Bronchial epithelial cell (primary cell): ENCODE measurements at regions not wholly inside any gene's neighbourhood (a gene's known extent, or its start where the extent isn't known, plus 50 kb on each side); places are given as distances from the start of the nearest gene placed in this dataset.
"Not testable (repeated sequence)": the region's sequence is repeated elsewhere in the genome, so short reads cannot be mapped to it uniquely, and the experiment has no call there.

Experiments
- DNase-seq: peaks from one replicate; pipeline ENCODE4 v3.0.0-alpha.2; 2010; ENCODE audit warnings: low read depth
- FAIRE-seq: peaks from 2 replicates; lab custom pipeline; 2011; peaks lifted over from hg19 to GRCh38; lab: Jason Lieb, UNC
- H3K27me3 ChIP-seq: 2 replicates; pipeline ENCODE4 v1.5.1; 2011; ENCODE audit warnings: low read length; ENCODE audit not compliant: control insufficient read depth, insufficient read depth
- H3K36me3 ChIP-seq: 2 replicates; pipeline ENCODE4 v1.5.1; 2011; ENCODE audit warnings: low read length; ENCODE audit not compliant: control insufficient read depth, insufficient read depth
- H3K4me3 ChIP-seq: 2 replicates; pipeline ENCODE4 v1.5.1; 2011; ENCODE audit warnings: mild to moderate bottlenecking, low read depth, low read length, control low read depth
- TF ChIP-seq, protein P1 (sequence below): IDR thresholded peaks from 2 replicates; pipeline ENCODE4 v1.5.1; 2011; ENCODE audit warnings: mild to moderate bottlenecking, moderate library complexity, low read length, control low read depth, inconsistent platforms; ENCODE audit not compliant: insufficient read depth, severe bottlenecking

- DNase-seq (no peak), FAIRE-seq (no peak)
- H3K27me3 ChIP-seq = no peaks in the 10 kb centered on the region
- H3K36me3 ChIP-seq = no peaks in the 10 kb centered on the region
- TF ChIP-seq, protein P1, sequence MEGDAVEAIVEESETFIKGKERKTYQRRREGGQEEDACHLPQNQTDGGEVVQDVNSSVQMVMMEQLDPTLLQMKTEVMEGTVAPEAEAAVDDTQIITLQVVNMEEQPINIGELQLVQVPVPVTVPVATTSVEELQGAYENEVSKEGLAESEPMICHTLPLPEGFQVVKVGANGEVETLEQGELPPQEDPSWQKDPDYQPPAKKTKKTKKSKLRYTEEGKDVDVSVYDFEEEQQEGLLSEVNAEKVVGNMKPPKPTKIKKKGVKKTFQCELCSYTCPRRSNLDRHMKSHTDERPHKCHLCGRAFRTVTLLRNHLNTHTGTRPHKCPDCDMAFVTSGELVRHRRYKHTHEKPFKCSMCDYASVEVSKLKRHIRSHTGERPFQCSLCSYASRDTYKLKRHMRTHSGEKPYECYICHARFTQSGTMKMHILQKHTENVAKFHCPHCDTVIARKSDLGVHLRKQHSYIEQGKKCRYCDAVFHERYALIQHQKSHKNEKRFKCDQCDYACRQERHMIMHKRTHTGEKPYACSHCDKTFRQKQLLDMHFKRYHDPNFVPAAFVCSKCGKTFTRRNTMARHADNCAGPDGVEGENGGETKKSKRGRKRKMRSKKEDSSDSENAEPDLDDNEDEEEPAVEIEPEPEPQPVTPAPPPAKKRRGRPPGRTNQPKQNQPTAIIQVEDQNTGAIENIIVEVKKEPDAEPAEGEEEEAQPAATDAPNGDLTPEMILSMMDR = no peak
- no peak overlapping the region for H3K4me3 ChIP-seq
These were observed 456.1 kb upstream of the RGS18 start for GRCh38 chr1:191702124-191702523.

DNA sequence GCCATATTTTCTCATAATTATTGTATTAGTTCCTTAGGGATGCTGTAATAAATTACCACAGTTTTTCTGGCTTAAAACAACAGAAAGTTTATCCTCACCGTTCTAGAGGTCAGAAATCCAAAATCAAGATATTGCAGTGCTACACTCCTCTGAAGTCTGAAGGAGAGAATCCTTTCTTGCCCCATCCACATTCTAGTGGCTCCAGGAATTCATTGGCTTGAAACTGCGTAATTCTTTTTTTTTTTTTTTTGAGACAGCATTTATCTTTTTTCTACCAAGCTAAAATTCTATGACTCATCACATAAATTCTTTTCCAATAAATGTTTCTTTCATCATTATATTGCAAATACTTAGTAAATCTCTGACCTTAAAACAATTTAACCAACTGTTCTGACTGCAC, 451.0 kb upstream of the RGS18 start:
- no peak for FAIRE-seq
- TF ChIP-seq, protein P1 = no peak
- no peaks in the 10 kb centered on the region for H3K27me3 ChIP-seq
- no peak overlapping the region for H3K4me3 ChIP-seq
- no peaks in the 10 kb centered on the region for H3K36me3 ChIP-seq
- DNase-seq = no peak

DNA sequence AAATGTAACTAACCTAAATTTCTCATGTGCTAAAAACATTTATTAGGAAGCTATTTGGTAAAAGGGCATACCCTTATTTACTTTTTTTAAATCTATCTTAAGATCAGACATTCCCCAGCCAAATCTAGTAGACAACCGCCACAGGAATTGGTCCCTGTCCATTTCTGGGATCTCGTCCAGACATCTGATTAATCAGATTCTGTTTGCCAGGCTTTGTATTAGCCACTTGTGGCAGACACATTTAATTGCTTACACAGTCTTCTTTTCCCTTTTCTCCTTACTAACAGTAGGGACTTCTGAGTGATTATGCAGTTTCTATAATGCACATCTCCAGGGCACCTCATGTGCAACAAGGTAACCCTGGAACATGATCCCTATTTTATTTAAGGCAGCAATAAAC, 449.0 kb upstream of the RGS18 start:
- DNase-seq = no peak
- no peak for FAIRE-seq

DNA sequence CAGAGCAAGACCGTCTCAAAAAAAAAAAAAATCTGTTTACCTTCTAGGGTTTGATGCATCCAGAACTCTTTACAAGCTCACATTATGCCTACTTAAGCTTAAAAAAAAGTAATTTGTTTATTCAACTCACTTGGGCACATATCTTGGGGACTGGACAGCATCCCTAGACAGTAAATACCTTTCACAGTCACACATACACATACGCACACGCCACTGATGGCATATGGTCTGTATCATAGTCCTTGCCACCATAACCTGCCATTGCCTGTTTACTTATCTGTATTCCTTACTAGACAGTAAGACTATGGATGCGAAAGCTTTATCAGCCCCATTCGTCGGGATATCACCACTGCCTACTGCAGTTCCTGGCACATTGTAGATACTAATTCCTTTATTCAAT, 446.3 kb upstream of the RGS18 start:
- Histone ChIP-seq H3K27me3 (no peaks in the 10 kb centered on the region), H3K36me3 (no peaks in the 10 kb centered on the region), H3K4me3 (no peak overlapping the region)
- TF ChIP-seq, protein P1 = no peak
- no peak for FAIRE-seq
- no peak for DNase-seq

More for the DNA sequence above, 449.0 kb upstream of the RGS18 start:
- Histone ChIP-seq H3K36me3 (no peaks in the 10 kb centered on the region), H3K27me3 (no peaks in the 10 kb centered on the region), H3K4me3 (no peak overlapping the region)
- TF ChIP-seq, protein P1 = no peak

- Histone ChIP-seq H3K36me3 (no peaks in the 10 kb centered on the region), H3K27me3 (no peaks in the 10 kb centered on the region), H3K4me3 (no peak overlapping the region)
- TF ChIP-seq, protein P1 = no peak
- DNase-seq (no peak), FAIRE-seq (no peak)
These were observed 443.4 kb upstream of the RGS18 start for GRCh38 chr1:191714845-191715244.

DNA sequence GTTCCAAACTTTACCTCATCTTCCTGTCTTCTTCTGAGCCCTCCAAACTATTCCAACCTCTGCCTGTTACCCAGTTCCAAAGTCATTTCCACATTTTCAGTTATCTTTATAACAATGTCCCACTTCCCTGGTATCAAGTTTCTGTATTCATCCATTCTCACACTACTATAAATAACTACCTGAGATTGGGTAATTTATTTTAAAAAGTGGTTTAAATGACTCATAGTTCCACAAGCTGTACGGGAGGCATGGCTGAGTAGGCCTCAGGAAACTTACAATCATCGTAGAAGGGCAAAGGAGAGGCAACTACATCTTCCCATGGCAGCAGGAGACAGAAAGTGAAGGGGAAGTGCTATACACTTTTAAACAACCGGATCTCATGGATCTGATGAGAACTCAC, 428.5 kb upstream of the RGS18 start:
- DNase-seq (no peak), FAIRE-seq (no peak)
- no peaks in the 10 kb centered on the region for H3K27me3 ChIP-seq

GRCh38 chr1:191731608-191732302, 426.5 kb upstream of the RGS18 start:
- H3K27me3 ChIP-seq, H3K36me3 ChIP-seq, FAIRE-seq, H3K4me3 ChIP-seq, DNase-seq: not testable (repeated sequence)

More for the DNA sequence above, 428.5 kb upstream of the RGS18 start:
- Histone ChIP-seq H3K4me3 (no peak overlapping the region), H3K36me3 (no peaks in the 10 kb centered on the region)
- TF ChIP-seq, protein P1 = no peak
